Heart left ventricle (tissue), 16 donors: ENCODE measurements at regions not wholly inside any gene's neighbourhood (a gene's known extent, or its start where the extent isn't known, plus 50 kb on each side); places are given as distances from the start of the nearest gene placed in this dataset.

ENCODE experiments used
- ATAC-seq, 4 donors: fragments of 200-7000 bp; cut with Tn5 transposase; one replicate each; pipeline ENCODE4 v1.9.1; 2020 to 2022; ENCODE audit warnings: moderate library complexity in 4 of 4, mild to moderate bottlenecking in 3 of 4, moderate number of reproducible peaks in 1 of 4
- DNase-seq, 5 donors: peaks; one replicate each; pipeline ENCODE4 v3.0.0-alpha.2; 2020
- H3K27ac ChIP-seq, 12 donors: fragments of 200-600 bp; sonication (generic) in 4 of 12; one replicate each; pipeline versions ENCODE4 v1.5.0 to v1.8.0; 2016 to 2022; ENCODE audit warnings: mild to moderate bottlenecking in 2 of 12
- H3K27me3 ChIP-seq, 9 donors: fragments of 200-600 bp; sonication (generic) in 2 of 9; one replicate each; pipeline versions ENCODE4 v1.5.1 to v1.8.0; 2016 to 2022; ENCODE audit warnings: mild to moderate bottlenecking in 3 of 9
- H3K36me3 ChIP-seq, 9 donors: fragments of 200-600 bp; sonication (generic) in 2 of 9; one replicate each; pipeline versions ENCODE4 v1.5.0 to v1.8.0; 2018 to 2022; ENCODE audit warnings: mild to moderate bottlenecking in 2 of 9
- H3K4me1 ChIP-seq, 12 donors: fragments of 200-600 bp; sonication (generic) in 4 of 12; one replicate each; pipeline versions ENCODE4 v1.5.0 to v1.8.0; 2016 to 2022; ENCODE audit warnings: mild to moderate bottlenecking in 3 of 12
- H3K4me3 ChIP-seq, 12 donors: fragments of 200-600 bp; sonication (generic) in 4 of 12; one replicate each; pipeline versions ENCODE4 v1.5.0 to v1.8.0; 2017 to 2022; ENCODE audit warnings: mild to moderate bottlenecking in 9 of 12, moderate library complexity in 4 of 12
- H3K9me3 ChIP-seq, 12 donors: fragments of 200-600 bp; sonication (generic) in 4 of 12; one replicate each; pipeline versions ENCODE4 v1.5.0 to v1.8.0; 2016 to 2022; ENCODE audit warnings: mild to moderate bottlenecking in 1 of 12
- CTCF ChIP-seq, 12 donors: fragments of 200-600 bp; sonication (generic) in 4 of 12; IDR thresholded peaks; one replicate each; pipeline versions ENCODE4 v1.5.0 to v1.8.0; 2018 to 2022; ENCODE audit warnings: antibody characterized with exemption in 12 of 12, mild to moderate bottlenecking in 5 of 12
- POLR2A ChIP-seq, 2 donors: fragments of 450-650 bp; IDR thresholded peaks; one replicate each; pipeline ENCODE4 v1.6.1; 2017; ENCODE audit warnings: antibody characterized with exemption in 2 of 2, mild to moderate bottlenecking in 2 of 2, moderate library complexity in 2 of 2
- WGBS, 4 donors: extraction: QIAGEN DNeasy Blood & Tissue Kit in 2 of 4; methylation state at CpG; one replicate each; pipeline versions ENCODE4 v1.1.5 to v1.1.7; 2013 to 2018; 5-methylcytosine and 5-hydroxymethylcytosine counted together
- intact Hi-C, 10 donors: fragments of 100-400 bp; cut with DNase I; formaldehyde crosslinking; loops; one replicate each; pipeline versions ENCODE4 v1.11.1 to v1.14.2; 2022
- donor health status: ischemic (EF 13 %, LVEDD 7.1; RV severe dilation, severe dysfunction).
- donor health status: healthy with polysubstance abuse.
- donor health status: DM: no; HTN: yes; CAD: no.
- donor health status: DM: no; HTN: no; CAD: no.
- donor health status: ischemic (EF 25% LVEDD 6.9; RV normal size, moderate dysfunction).
- donor health status: ischemic (EF 25% LVEDD 5.7; RV mildly dilated, moderate dysfunction).
- donor health status: healthy.
- donor health status: DM: yes; HTN: yes; CAD: no.
- donor health status: ischemic (EF 35%, LVEDD 5.7; RV mildly dilated, moderate dysfunction).
- donor health status: nonischemic (EF 11% LVEDD 7.7; RV severe dilation, severe dysfunction).
- donor health status: DM: yes; HTN: yes; CAD: no.
- donor health status: PGD.
- donor health status: ischemic (EF 29% LVEDD 5.4; RV normal size, mild dysfunction).
- donor health status: nonischemic (EF 23%, LVEDD 6.1; RV moderate dilation, normal function).

DNA sequence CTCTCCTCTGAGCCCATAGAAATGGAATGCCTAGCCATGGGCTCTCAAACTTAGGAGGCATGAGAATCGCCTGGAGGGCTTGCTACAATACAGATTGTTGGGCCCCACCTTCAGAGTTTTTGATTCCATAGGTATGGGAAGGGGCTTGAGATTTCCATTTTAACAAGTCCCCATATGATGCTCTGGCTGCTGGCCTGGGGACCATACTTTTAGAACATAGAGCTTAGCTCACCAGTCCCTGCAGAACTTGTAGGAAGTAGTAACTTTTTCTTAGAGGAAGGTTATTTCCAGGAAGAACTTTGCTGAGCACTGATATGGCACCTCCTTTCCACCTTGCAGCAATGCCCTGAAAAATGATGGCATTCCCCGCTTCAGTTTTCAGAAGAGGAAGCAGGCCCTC lies 177.0 kb upstream of the ZMIZ1 start:
- WGBS, 4 donors: 94 to 100% (median 97%) methylated on average over 2 of the region's 2 CpGs
- Histone ChIP-seq H3K4me3 (no peak overlapping the region), H3K36me3 (no peaks in the 10 kb centered on the region), H3K9me3 (peaks cover 0 to 4% (median 0%) of the 10 kb centered on the region in 12 donors), H3K27me3 (no peaks in the 10 kb centered on the region), H3K27ac (no peak overlapping the region), H3K4me1 (no peaks in the 10 kb centered on the region)
- TF ChIP-seq CTCF (IDR thresholded peaks at IDR 0.05): no peak
- TF ChIP-seq POLR2A (IDR thresholded peaks at IDR 0.05): no peak
- intact Hi-C loops: no loop called here
- ATAC-seq: no peak
- DNase-seq: no peak

DNA sequence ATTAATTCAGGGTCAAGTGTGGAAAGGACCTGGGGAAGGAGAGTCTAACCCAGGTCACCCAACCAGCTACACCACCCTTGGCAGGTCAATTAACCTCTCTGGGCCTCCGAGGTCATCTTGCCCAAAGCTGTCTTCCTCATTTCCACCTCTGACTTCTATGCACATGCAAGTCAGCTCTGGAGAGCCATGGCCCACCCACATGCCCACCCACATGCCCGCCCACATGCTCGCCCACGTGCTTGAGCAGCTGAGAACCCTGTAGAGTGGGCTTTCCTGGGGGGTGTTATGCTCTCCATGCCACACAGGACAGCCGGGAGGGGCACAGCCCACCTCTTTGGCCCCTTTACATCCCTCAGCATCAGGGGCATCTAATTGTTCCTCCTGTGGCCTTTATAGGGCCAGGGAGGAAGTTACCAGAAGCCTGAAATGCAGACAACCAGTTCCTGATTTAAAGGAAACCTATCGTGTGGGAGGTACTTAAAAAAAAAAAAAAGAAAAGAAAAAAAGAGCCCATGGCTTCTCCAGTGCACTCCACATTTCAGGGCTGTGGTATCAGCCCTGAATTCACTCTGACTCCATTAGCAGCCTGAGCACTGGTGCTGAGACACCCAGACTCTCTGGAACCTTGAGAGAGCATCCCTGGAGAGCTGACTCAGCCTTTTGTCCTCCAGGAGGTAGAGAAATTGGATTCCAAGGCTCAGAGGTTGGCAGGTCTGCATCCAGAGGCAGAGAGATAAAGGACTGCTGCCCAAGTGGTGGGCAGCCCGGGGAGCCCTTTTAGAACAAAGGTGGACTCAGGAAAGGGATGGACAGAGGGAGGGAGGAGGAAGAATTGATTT lies 176.2 kb upstream of the ZMIZ1 start:
- 81 to 86% (median 83%) methylated on average over 7 of the region's 7 CpGs for WGBS, 4 donors
- H3K4me1 ChIP-seq: no peaks in the 10 kb centered on the region
- H3K9me3 ChIP-seq: no peaks in the 10 kb centered on the region
- H3K27me3 ChIP-seq: no peaks in the 10 kb centered on the region
- intact Hi-C loops: no loop called here
- H3K27ac ChIP-seq: no peak overlapping the region
- ATAC-seq: no peak
- no peak overlapping the region for H3K4me3 ChIP-seq
- H3K36me3 ChIP-seq: no peaks in the 10 kb centered on the region
- DNase-seq: no peak
- no peak for TF ChIP-seq POLR2A (IDR thresholded peaks at IDR 0.05)
- no peak for TF ChIP-seq CTCF (IDR thresholded peaks at IDR 0.05)

DNA sequence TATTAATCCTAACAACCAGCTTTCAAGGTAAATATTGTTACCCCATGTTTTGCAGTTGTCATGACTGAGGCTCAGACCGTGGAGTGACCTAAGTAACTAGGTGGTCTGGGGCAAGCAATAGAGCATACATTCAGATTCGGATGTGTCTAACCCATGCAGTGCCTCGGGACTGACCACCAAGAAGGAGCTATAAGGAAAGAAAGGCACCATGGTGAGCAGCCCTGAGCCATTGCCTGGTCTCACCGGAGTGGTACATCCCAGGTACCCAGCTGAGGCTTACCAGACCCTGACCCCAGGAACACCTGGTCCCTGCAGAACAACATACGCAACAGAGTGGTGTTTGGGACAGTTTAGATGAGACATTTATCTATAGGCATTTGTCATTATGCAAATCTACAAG lies 175.5 kb upstream of the ZMIZ1 start:
- no peaks in the 10 kb centered on the region for H3K36me3 ChIP-seq
- 74 to 96% (median 77%) methylated on average over 5 of the region's 5 CpGs for WGBS, 4 donors
- intact Hi-C loops: no loop called here
- H3K27me3 ChIP-seq: no peaks in the 10 kb centered on the region
- no peak overlapping the region for H3K27ac ChIP-seq
- no peaks in the 10 kb centered on the region for H3K4me1 ChIP-seq
- DNase-seq: no peak
- TF ChIP-seq CTCF (IDR thresholded peaks at IDR 0.05) (no peak), POLR2A (IDR thresholded peaks at IDR 0.05) (no peak)
- H3K9me3 ChIP-seq: no peaks in the 10 kb centered on the region
- no peak for ATAC-seq
- H3K4me3 ChIP-seq: no peak overlapping the region

DNA sequence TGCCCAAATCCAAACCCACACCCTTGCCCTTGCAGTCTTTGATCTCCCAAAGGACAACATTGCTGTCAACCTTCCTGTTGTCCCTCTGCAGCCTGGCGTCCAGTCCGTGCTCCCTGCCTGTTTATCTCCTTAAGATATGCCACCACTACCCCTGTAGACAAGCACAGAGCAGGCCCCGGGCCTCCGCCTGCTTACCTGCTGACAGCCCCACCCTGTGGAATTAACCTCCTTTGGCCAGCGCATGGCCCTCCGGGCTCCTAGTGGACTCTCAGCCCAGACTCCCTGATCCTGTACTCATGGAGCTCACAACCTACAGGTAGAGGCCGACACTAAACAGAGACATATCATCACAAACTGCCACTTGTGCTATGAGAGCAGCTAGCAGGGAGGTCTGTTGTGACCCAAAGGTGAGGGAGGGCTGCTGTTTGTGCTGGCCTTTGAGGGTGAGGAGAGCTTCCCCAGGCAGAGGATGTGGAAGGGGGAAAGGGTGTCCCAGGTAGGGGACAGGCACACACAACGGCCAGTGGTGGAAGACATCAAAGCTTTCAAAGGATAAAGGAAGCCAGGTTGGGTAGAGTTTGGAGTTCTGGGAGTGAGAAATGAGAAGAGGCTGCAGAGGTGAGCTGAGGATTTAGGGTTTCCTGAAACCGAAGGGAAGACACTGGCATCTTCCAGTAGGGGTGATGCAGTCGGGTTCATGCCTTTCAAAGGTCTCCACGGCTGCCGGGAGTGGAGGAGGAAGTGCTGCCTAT lies 174.5 kb upstream of the ZMIZ1 start:
- H3K36me3 ChIP-seq: no peaks in the 10 kb centered on the region
- H3K27me3 ChIP-seq: no peaks in the 10 kb centered on the region
- H3K4me3 ChIP-seq: no peak overlapping the region
- intact Hi-C loops: no loop called here
- no peaks in the 10 kb centered on the region for H3K4me1 ChIP-seq
- WGBS, 4 donors: 90 to 95% (median 92%) methylated on average over 10 to 12 of the region's 12 CpGs
- TF ChIP-seq CTCF (IDR thresholded peaks at IDR 0.05) (no peak), POLR2A (IDR thresholded peaks at IDR 0.05) (no peak)
- DNase-seq: no peak
- H3K9me3 ChIP-seq: no peaks in the 10 kb centered on the region
- no peak for ATAC-seq
- no peak overlapping the region for H3K27ac ChIP-seq
